ENCODE measurements at regions not wholly inside any gene's neighbourhood (a gene's known extent, or its start where the extent isn't known, plus 50 kb on each side); places are given as distances from the start of the nearest gene placed in this dataset.

DNA sequence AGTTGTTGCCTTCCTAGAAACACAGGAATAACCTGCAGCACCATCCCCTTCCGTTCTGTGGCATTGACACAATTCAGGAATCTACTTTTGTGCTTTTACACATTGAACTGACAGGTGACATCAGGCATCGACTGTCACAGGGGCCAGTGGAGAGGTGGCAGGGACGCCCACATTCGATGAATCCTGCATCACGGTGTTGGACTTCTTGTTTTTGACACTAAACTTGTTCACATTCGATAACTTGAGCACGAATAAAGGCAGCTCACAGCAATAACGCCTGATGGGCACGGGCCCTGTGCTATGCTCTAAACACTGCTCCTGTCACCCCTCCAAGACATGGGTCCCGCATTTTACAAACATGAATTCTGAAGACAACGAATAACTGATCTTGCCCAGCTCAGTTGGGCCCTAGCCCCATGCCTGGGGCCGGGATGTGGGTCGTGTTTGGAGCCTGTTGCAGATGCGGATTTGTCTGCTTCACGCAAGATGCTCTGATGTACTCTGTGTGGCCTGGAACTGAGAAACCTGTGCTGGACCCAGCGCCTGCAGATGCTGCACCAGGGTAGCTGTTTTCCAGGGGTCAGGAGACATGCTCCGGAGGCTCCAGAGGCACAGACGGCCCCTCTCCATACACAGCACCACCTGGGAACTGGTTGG is 75.7 kb downstream of the TTLL2 start:
- TF ChIP-seq, protein P1, sequence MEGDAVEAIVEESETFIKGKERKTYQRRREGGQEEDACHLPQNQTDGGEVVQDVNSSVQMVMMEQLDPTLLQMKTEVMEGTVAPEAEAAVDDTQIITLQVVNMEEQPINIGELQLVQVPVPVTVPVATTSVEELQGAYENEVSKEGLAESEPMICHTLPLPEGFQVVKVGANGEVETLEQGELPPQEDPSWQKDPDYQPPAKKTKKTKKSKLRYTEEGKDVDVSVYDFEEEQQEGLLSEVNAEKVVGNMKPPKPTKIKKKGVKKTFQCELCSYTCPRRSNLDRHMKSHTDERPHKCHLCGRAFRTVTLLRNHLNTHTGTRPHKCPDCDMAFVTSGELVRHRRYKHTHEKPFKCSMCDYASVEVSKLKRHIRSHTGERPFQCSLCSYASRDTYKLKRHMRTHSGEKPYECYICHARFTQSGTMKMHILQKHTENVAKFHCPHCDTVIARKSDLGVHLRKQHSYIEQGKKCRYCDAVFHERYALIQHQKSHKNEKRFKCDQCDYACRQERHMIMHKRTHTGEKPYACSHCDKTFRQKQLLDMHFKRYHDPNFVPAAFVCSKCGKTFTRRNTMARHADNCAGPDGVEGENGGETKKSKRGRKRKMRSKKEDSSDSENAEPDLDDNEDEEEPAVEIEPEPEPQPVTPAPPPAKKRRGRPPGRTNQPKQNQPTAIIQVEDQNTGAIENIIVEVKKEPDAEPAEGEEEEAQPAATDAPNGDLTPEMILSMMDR (IDR thresholded peaks at IDR 0.05; ENCODE audit: low read depth, low read length): no peak

GRCh38 chr6:167401525-167402194 is 76.8 kb downstream of the TTLL2 start:
- H3K36me3 ChIP-seq: no peaks in the 10 kb centered on the region
- TF ChIP-seq, protein P1 (IDR thresholded peaks at IDR 0.05; ENCODE audit: low read depth, low read length): peak; percentile 4
- H3K27ac ChIP-seq: no peak overlapping the region
- no peaks in the 10 kb centered on the region for H3K4me1 ChIP-seq (ENCODE audit: low read depth)
- DNase-seq (ENCODE audit: low read depth in 1 of 2, low spot score in 1 of 2): peak in 1 of 2 donors; percentile 4
- no peaks in the 10 kb centered on the region for H3K9me3 ChIP-seq (ENCODE audit: low read depth)
- H3K4me3 ChIP-seq: no peak overlapping the region
- no peaks in the 10 kb centered on the region for H3K27me3 ChIP-seq

More for the DNA sequence above, 75.7 kb downstream of the TTLL2 start:
- H3K36me3 ChIP-seq: no peaks in the 10 kb centered on the region
- H3K27me3 ChIP-seq: no peaks in the 10 kb centered on the region
- no peaks in the 10 kb centered on the region for H3K4me1 ChIP-seq (ENCODE audit: low read depth)
- no peak overlapping the region for H3K4me3 ChIP-seq
- H3K9me3 ChIP-seq (ENCODE audit: low read depth): no peaks in the 10 kb centered on the region
- DNase-seq (ENCODE audit: low read depth in 1 of 2, low spot score in 1 of 2): no peak
- H3K27ac ChIP-seq: no peak overlapping the region

- Histone ChIP-seq H3K36me3 (no peaks in the 10 kb centered on the region), H3K4me1 (ENCODE audit: low read depth) (no peaks in the 10 kb centered on the region)
- TF ChIP-seq, protein P1 (IDR thresholded peaks at IDR 0.05; ENCODE audit: low read depth, low read length): no peak
Observed at GRCh38 chr6:167402195-167402686, 77.4 kb downstream of the TTLL2 start.

DNA sequence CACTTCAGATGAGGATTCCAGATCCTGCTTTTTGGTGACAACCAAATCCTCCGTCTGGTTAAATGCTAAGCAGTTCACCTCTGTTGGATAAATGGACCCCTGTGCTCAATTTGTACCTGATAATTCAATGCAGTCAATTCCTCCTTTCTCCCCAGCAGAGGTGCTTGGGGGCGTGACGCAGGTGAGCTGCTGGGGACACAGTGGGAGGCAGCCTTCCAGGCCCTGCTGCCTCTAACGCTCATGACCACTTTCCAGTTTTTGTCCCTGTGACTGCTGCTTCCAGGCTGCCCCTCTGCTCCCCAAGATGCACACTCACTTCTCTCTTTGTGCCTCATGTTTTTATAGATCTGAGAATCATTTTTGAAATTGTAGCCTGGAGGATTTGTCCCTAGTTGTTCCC is 78.5 kb downstream of the TTLL2 start:
- H3K27ac ChIP-seq: no peak overlapping the region
- no peaks in the 10 kb centered on the region for H3K27me3 ChIP-seq
- H3K4me1 ChIP-seq (ENCODE audit: low read depth): no peaks in the 10 kb centered on the region
- H3K4me3 ChIP-seq: no peak overlapping the region
- DNase-seq (ENCODE audit: low read depth in 1 of 2, low spot score in 1 of 2): no peak
- H3K9me3 ChIP-seq (ENCODE audit: low read depth): no peaks in the 10 kb centered on the region
- H3K36me3 ChIP-seq: no peaks in the 10 kb centered on the region
- TF ChIP-seq, protein P1 (IDR thresholded peaks at IDR 0.05; ENCODE audit: low read depth, low read length): no peak

More at GRCh38 chr6:167402195-167402686, 77.4 kb downstream of the TTLL2 start:
- no peak for DNase-seq (ENCODE audit: low read depth in 1 of 2, low spot score in 1 of 2)
- no peaks in the 10 kb centered on the region for H3K27me3 ChIP-seq
- no peak overlapping the region for H3K4me3 ChIP-seq
- H3K9me3 ChIP-seq (ENCODE audit: low read depth): no peaks in the 10 kb centered on the region
- no peak overlapping the region for H3K27ac ChIP-seq

GRCh38 chr6:167404385-167405049 is 79.6 kb downstream of the TTLL2 start:
- Histone ChIP-seq H3K4me1 (ENCODE audit: low read depth) (no peaks in the 10 kb centered on the region), H3K4me3 (no peak overlapping the region), H3K27ac (no peak overlapping the region), H3K36me3 (no peaks in the 10 kb centered on the region), H3K27me3 (no peaks in the 10 kb centered on the region), H3K9me3 (ENCODE audit: low read depth) (no peaks in the 10 kb centered on the region)
- no peak for DNase-seq (ENCODE audit: low read depth in 1 of 2, low spot score in 1 of 2)
- TF ChIP-seq, protein P1 (IDR thresholded peaks at IDR 0.05; ENCODE audit: low read depth, low read length): no peak

Data from cardiac muscle cell (in vitro differentiated cells and primary cell).